NOMO-1 treated with DMSO at 0.1 percent for 48 hours (cell line): ENCODE measurements at regions not wholly inside any gene's neighbourhood (a gene's known extent, or its start where the extent isn't known, plus 50 kb on each side); places are given as distances from the start of the nearest gene placed in this dataset.
"Not testable (repeated sequence)": the region's sequence is repeated elsewhere in the genome, so short reads cannot be mapped to it uniquely, and the experiment has no call there.

Experiments
- DNase-seq: peaks from one replicate; lab custom pipeline; 2025; ENCODE audit not compliant: unreplicated experiment; lab: John Stamatoyannopoulos, UW

DNA sequence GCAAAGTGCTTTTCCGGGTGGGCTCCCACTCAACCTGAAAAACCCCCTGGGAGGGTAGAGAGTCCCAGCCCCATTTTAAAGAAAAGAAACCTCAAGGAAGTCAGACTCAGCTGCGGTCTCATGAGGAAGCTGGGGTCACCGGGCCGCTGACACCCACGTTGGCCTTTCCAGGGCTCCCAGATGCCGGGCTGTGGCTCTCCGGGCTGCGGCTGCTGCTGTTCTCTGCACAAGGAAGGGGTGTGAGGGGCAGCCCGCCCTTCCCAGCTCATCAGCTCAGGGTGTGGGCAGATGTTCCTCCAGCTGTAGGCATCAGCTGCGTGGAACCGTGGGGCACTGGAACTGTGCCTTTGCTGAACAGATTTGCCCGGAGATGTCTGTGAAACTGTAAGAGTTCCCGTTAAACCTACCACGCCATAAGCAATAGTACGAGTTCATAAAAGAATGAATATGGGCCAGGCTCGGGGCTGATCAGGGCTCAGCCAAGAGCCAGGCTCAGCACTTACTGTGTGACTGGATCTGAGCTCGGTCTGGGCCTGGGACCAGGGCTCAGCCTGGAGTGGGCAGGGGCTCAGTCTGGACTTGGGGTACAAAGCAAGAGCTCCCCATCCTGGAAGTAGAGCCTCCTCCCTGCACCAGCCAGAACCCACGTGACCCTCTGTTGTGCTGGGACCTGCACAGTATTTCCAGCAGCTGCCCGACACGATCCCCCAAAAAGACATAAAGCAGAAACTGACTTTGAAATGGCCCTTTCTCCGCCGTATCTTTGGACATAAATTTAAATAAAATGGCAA, 130.2 kb upstream of the PPP1R26 start:
- no peak for DNase-seq

DNA sequence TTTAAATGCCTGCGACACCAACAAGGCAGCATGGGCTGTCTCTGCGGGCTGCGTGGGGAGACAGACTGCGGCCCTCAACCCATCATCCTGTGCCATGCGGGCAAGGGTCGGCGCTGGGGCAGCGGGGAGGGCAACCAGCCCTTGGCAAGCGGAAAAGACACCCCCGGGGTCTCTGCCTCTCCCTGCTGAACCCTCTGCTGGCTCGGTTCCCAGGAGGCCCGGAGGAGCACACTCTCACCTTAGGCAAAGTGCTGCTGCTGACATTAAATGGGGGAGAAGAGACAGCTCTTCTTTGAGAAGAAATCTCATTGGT, 129.6 kb upstream of the PPP1R26 start:
- DNase-seq = no peak

DNA sequence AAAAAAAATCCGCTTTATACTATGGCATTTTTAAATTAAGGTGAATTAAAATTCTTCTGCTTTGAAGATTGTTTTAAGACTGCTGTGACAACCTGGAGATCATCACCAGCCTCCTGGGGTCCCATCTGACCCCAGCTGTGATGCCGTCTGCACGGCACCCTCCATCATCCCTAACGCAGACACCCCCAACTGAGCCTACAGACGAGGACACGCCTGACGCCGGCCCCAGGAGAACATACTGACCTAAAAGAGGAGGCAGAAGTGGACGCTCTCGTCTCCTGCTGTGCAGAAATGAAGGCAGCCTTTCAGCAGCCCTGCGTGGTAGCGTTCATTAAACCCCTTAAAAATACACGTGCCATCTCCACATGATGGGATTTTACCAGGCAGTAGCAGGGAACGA, 125.6 kb upstream of the PPP1R26 start:
- DNase-seq = no peak

DNA sequence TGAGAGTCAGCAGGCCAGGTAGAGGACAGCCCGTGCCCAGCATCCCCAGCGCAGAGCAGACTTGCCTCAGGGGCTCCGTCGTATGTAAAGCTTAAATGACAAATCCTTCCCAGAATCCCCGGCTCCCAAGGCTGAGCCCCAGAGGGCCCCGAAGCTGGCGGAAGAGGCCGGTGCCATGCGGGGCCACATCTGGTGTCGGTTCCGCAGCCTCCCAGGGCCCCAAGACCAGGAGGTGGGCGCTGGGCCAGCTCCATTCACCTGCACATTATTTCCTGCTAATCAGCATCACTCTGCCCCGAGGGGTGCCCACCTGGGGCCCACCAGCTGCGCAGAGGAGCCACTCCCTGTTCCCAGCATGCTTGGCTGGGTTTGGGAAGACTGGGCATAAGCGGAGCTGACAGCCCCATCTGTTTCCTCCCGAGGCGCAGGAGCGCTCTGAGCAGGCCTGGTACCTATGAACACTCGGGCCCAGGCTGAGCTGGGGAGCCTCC, 124.0 kb upstream of the PPP1R26 start:
- DNase-seq = no peak

DNA sequence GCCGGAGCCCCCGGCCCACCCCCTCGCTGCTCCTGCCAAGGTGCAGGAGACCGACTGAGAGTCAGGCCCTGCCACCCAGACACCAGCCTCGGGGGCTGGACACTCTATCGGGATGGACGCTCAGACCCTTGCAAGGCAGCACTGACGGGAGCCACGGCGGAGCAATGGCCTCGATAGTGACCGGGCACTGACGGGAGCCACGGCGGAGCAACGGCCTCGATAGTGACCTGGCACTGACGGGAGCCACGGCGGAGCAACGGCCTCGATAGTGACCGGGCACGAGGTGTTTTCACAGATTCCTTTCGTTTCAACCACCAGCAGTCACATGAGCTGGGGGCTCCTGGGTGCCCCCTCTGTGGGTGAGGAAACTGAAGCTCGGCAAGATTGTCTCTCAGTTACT, 123.6 kb upstream of the PPP1R26 start:
- DNase-seq = no peak

DNA sequence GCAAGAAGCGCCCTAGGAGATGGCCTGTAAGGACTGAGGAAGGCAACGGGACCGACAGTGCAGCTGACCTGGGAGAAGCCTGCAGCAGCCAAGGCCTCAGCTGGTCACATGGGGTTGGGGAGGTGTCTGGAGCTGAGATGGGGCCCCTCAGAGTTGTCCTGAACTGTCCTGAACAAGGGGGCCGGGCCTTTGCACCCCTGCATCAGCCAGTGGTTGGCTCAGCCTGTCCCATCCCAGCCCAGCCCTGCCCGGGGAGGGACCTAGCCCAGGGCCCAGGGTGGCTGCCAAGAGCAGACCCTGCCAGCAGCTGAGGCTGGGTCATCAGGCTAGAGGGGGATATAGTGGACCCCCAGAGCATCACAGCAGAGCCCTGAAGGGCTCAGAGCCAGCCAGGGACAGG, 122.8 kb upstream of the PPP1R26 start:
- no peak for DNase-seq

DNA sequence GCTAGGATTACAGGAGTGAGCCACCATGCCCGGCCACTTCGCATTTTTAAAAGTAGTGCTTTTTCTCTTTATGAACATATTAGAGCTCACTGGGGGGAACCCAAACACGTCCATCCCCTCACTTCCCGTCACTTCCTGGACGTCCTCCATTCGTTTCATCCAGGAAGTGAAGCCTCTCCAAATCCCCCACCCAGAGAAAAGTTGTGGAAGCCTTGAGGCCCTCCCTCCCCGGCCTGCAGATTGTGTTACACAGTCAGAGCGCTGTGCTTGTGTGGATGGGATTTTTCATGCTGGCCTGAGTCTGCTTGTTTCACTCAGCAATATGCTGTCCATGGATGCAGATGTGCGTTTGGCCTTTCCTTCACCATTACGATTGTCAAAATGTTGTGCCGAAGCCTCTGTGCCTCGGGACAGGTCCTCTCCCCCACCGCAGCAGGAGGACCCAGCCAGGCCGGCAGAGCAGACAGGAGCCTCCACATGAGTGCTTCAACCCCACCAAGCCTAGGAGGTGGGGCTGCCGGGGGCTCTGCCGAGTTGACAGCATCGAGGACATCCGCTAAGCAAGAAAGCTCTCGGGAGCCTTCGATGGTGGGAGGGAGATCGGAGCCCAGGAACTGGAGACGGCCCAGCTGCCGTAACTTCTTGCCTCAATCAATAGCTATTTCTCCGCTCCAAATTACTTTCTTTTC, 121.6 kb upstream of the PPP1R26 start:
- DNase-seq = no peak

DNA sequence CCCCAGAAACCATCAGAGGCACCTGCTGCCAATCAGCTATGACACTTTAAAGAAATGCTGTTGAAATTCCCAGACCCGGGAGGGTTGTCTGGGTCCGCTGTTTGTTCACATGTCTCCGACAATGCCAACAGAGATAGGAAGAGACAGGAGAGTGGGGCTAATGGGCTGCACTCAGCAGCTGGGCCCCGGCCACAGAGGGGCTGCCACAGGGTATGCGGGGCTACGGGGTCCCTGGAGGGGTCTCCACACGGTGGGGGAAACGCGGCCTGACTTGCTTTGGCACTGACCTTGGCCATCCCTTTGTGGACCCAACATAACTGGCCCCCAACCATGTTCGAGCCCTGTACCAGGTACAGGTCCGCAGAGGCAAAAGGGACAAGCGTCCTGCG, 121.0 kb upstream of the PPP1R26 start:
- DNase-seq = no peak

DNA sequence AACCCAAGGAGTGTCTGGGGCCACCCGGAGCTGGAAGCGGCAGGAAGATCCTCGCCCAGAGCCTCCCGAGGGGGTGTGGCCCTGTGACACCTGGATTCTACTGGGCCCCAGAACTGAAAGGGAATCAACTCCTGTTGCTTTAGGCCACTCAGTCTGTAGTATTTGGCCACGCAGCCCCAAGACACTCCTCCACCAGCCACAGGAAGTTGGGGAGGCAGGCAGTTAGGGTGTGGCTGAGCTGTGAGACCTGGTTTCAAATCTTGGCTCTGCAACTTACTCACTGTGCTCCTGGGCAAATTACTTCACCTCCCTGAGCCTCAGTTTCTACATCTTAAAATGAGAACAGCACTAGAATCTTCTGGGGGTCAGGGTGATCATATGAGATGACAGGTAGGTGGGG, 119.8 kb upstream of the PPP1R26 start:
- no peak for DNase-seq

DNA sequence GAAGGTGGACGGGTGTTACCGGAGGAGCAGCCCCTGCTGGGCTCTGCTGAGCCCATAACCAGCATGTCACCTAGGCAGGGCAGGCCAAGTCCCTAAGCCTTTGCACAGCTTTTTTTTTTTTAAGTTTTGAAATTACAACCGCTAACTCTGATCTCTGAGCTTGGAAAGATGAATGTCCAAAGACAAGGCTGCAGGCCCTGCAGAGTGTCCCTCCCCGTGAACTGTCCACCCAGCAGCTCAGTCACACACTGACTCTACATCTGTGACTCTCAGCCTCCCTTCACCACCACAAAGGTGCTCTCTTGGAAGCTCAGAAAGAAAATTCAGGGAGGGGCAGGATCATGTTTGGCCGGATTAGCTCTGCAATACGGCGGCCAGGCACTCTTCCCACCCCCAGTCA, 119.0 kb upstream of the PPP1R26 start:
- no peak for DNase-seq

DNA sequence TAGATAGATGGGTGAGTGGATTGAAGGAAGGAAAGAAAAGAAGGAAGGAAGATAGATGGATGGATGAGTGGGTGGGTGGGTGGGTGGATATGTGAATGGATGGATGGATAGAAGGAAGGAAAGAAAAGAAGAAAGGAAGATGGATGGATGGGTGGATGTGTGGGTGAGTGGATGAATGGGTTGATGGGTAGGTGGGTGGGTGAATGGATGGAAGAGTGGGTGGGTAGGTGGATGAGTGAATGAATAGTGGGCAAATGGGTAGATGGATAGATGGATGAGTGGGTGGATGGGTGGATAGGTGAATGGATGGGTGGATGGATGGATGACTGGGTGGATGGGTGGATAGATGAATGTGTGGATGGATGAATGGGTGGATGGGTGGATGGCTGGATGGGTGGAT, 117.9 kb upstream of the PPP1R26 start:
- DNase-seq = not testable (repeated sequence)

DNA sequence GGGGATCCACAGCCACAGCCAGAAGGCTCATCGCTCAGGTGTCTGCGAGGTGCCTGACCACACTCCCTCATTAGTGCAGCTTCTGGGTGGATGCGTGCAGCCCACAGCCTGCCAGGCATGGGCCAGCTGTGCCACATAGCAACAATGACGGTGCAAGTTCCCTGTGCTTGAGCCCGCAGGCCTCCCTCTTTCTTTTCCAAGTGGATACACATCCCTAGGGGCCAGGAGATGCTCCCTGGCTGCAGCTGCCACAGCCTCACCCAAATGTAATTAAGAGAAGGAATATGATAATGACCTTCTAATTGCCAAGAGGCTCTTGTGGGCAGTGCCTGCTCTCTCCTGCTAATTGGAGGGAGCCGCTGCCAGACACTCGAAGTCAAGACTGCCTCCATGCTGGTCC, 116.0 kb upstream of the PPP1R26 start:
- DNase-seq = no peak

DNA sequence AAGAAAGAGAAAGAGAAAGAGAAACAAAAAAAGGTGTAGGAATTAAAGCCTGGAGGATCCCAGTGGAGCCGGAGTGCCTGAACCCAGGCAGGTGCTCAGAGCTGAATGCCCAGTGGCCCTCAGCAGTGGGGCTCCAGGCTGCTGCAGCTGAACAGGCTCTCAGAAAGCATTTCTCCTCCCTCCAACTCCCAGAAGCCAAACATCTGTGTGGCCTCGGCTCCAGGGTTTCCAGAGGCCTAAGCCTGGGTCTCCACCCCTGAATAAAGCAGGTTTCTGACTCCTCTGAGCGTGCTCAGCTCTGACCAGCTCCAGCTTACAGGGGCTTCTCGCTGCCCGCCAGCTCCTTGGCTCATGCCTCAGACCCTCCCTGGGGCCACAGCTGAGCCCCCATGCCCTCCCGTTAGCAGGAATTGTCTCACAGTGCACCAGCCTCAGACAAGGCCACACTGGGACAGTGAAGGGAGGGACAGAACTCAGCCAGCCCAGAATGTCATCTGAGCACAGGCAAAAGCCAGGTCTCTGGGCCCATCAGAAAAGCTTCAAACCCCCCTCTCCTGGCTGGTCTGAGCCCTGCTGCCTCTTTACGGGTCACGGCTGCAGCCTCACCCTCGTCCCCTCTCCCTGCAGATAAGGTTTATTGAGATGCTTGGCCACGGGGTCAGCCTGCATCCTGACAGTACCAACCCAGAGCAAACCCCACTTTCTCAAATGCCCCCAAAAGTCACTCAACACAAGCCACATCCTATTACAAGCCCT, 114.4 kb upstream of the PPP1R26 start:
- DNase-seq = no peak

DNA sequence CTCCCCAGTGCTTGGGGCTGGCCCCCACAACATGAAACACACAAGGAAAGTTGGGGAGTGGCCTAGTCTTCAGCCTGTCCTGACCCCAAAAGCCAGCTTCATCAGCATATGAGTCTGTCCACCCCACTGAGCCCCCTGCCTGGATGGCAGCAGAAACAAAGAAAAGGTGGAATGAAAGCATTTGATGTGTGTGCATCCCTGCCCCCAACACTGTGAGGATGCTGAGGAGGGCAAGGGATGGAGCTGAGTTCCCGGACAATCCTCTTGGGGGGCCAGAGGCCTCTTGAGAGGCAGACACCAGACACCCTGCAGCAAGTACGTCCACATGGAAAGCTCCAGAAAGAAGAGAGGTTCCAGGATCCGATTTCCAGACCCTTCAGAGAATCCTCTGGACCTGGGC, 113.5 kb upstream of the PPP1R26 start:
- no peak for DNase-seq

DNA sequence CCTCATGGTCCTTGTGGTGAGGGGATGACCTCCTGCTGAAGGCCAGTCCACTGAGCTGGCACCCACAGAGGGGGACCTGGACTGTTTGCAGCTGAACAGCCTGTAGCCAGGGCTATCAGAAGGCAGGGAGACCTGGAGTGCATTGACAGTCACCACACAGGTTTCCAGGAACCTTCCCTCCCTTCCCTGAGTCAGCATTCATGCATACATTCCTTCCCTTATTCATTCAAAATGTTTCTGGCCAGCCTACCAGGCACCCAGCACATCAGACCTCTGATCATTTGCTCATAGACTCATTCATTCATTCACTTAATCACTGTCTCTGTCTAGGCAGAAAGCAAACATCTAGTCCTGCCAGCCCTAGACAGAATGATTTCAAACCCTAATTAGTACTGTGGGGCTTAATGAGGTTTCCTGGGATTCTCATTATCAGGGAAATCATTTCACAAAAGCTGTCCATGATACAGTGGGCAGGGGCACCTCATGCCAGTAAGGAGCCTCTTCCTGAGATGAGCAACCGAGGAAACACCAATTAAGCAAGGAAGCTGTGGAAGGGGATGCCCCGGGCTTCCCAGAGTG, 110.1 kb upstream of the PPP1R26 start:
- no peak for DNase-seq

DNA sequence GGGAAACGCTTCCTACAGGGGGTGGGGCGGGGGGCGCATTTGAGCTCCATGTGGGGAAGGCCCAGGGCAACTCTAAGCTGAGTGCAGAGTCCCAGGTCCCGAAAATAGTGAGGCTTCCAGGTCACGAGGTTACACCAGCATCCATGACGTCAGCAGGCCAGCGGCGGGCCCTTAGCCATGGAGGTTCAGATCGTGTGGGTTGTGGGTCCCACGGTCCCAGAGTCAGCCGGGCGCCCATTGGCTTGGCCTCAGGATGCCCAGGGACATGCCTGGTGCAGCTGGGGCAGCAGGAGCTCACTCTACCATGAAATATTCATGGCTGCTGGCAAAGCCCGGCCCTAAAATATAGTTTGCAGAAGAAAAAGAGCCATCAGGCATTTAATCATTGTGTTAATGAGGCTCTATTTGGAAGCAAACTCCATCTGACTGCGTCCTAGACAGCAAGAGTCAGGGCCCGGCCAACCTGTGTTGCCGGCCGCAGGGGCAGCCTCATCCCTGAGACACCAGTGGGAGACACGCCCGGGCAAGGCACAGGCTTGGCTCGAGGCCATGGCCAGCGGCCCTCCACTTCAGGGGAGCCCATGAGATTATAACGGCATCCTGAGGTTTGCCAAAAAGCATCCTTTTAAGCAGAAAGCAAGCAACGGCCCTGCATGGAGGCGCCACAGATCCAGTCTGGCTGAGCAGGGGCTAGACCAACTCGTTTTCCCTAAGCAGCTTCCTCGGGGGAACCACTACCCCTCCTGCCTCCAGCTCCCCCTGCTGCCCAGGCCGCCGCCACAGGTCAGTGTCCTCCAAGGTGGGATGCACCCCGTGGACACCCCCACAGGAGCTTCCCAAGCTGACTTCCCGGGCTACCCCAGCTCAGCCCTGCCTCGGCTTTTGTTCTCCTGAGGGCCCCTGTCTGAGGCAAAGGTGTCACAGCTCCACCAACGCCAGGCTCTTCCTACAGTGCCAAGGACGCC, 108.9 kb upstream of the PPP1R26 start:
- DNase-seq = no peak

DNA sequence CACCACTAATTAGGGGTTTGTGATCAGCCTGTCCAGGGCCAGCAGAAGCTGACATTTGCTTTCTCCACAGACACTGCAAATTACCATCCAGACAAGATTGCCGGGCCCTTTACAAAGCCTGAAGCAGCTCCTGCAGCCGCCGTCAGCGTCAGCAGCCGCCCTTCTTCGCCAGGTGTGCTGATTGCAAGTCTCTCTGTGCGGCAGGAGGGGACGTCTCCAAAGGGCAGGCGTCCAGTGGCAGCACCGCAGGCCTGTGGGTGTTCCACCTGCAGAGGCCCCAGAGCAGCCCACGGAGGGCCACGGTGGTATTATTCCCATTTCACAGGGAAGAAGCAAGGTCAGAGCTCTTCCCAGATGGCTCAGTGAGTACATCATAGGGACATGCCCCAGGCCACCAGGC, 108.0 kb upstream of the PPP1R26 start:
- DNase-seq = no peak

DNA sequence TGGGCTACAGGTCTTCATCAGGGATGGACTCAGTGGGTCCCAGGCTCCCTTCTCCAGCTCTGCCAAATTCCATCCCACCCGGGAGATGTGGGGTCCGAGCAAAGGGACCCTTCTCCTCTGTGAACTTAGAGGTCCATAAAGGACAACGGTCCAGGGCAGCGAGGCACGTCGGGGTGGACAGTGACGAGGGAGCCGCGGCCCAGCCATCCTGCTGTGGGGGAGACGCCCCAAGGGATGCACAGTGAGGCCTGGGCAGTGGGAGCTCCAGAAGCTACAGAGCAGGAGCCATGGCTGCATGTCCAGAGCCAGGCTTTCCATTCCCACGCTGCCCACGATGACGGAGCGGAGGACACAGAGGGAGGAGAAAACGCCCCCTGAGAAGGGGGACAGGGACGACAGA, 107.5 kb upstream of the PPP1R26 start:
- DNase-seq = no peak

DNA sequence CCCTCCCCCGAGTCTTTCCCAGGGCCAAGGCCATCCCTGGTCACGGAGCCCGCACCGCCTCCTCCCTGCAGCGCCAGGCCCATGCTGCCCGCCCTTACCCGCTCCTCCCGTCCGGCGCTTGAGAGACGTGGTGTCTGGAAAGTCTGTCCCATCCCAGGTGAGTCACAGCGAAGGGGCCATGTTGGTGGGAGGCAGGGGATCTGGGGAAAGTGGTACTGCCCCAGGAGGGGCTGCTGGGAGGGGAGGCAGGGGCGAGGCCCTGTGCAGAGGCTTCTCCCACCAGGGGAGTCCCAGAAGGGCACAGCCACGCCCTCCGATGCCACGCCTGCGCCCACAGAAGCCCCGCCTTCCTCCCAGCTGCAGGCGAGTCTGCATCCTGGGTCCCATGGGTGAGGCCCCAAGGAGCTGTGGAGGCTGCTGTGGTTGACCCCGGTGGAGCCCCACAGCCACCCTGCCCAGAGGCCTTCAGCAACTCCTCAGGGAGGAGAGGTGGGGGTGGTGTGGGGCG, 107.0 kb upstream of the PPP1R26 start:
- no peak for DNase-seq

DNA sequence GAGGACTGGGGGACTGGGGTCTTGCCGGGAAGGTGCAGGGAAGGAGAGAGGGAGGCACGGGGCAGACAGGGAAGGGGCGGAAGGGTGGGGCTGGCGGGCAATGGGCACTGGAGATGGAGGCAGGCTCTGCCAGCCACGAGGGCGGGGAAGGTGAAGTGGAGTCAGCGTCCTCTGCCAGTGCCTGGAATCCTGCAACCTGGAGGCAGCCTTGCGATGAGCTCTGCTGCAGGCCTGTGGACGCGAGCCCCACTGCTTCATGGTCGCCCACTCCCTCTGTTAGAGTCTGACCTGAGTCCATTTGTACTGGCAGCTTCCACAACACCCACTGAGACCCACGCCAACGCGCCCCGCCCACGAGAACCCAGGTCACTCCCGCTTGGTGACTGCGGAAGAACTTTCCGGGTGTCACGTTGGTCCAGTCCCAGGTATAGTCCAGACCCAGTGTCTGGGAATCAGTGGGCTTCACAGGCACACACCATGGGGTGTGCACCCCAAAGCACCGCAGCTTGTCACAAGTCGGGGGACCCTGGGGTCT, 106.4 kb upstream of the PPP1R26 start:
- no peak for DNase-seq
